Breast epithelium (tissue), 4 donors: ENCODE measurements at regions not wholly inside any gene's neighbourhood (a gene's known extent, or its start where the extent isn't known, plus 50 kb on each side); places are given as distances from the start of the nearest gene placed in this dataset.

Experiments used
- DNase-seq, 2 donors: peaks; one replicate each; pipeline ENCODE4 v3.0.0-alpha.2; 2019; ENCODE audit warnings: low spot score in 2 of 2
- H3K27ac ChIP-seq, 2 donors: fragments of 200-600 bp; sonication (generic) in 1 of 2; one replicate each; pipeline ENCODE4 v1.5.1; 2016 to 2019; ENCODE audit warnings: mild to moderate bottlenecking in 1 of 2
- H3K27me3 ChIP-seq, 2 donors: fragments of 200-600 bp; sonication (generic) in 1 of 2; one replicate each; pipeline versions ENCODE4 v1.5.1 to v1.6.0; 2017 to 2019; ENCODE audit warnings: control low read depth in 1 of 2, mild to moderate bottlenecking in 1 of 2
- H3K36me3 ChIP-seq: fragments of 200-600 bp; one replicate; pipeline ENCODE4 v1.5.1; 2019
- H3K4me1 ChIP-seq, 2 donors: fragments of 200-600 bp; sonication (generic); one replicate each; pipeline ENCODE4 v1.5.1; 2016 to 2019; ENCODE audit warnings: control low read depth in 1 of 2
- H3K4me3 ChIP-seq, 3 donors: fragments of 200-600 bp; sonication (generic); 1 replicate in 2 of 3; 2 replicates in 1 of 3; pipeline ENCODE4 v1.5.1; 2016 to 2019; ENCODE audit warnings: mild to moderate bottlenecking in 3 of 3, moderate library complexity in 2 of 3
- H3K9me3 ChIP-seq, 2 donors: fragments of 200-600 bp; sonication (generic) in 1 of 2; one replicate each; pipeline ENCODE4 v1.5.1; 2016 to 2019; ENCODE audit warnings: control low read depth in 1 of 2
- CTCF ChIP-seq, 3 donors: fragments of 450-650 bp; IDR thresholded peaks; one replicate each; pipeline ENCODE4 v1.5.1; 2016 to 2017; ENCODE audit warnings: antibody characterized with exemption in 3 of 3, mild to moderate bottlenecking in 3 of 3, moderate library complexity in 3 of 3
- POLR2A ChIP-seq: fragments of 450-650 bp; IDR thresholded peaks from one replicate; pipeline ENCODE4 v1.6.1; 2016; ENCODE audit warnings: antibody characterized with exemption, mild to moderate bottlenecking, moderate library complexity
- POLR2AphosphoS5 ChIP-seq, 3 donors: sonication (generic); formaldehyde crosslinking; IDR thresholded peaks; one replicate each; pipeline ENCODE4 v1.6.1; 2017; ENCODE audit warnings: antibody characterized with exemption in 3 of 3
- intact Hi-C: fragments of 100-400 bp; cut with DNase I; formaldehyde crosslinking; loops from one replicate; pipeline ENCODE4 v1.15.1; 2023; ENCODE audit warnings: low total_unique reads

GRCh38 chr4:113849771-113850170, 88.2 kb upstream of the CAMK2D start:
- TF ChIP-seq POLR2A (no peak), POLR2AphosphoS5 (IDR thresholded peaks at IDR 0.05) (no peak), CTCF (IDR thresholded peaks at IDR 0.05) (no peak)
- no peak overlapping the region for H3K4me3 ChIP-seq
- H3K27ac ChIP-seq, result no peak overlapping the region
- no peaks in the 10 kb centered on the region for H3K27me3 ChIP-seq
- H3K4me1 ChIP-seq, result no peaks in the 10 kb centered on the region
- intact Hi-C loops, result no loop called here
- H3K36me3 ChIP-seq, result no peaks in the 10 kb centered on the region
- DNase-seq, result no peak
- no peaks in the 10 kb centered on the region for H3K9me3 ChIP-seq

- Histone ChIP-seq H3K27me3 (no peaks in the 10 kb centered on the region), H3K36me3 (no peaks in the 10 kb centered on the region)
- intact Hi-C loops, result no loop called here
Measured at GRCh38 chr4:113847710-113848109, 86.2 kb upstream of the CAMK2D start.

GRCh38 chr4:113846433-113846832, 84.9 kb upstream of the CAMK2D start:
- no peak for TF ChIP-seq POLR2AphosphoS5 (IDR thresholded peaks at IDR 0.05)
- no peak for TF ChIP-seq CTCF (IDR thresholded peaks at IDR 0.05)
- no peak for TF ChIP-seq POLR2A
- Histone ChIP-seq H3K27ac (no peak overlapping the region), H3K36me3 (no peaks in the 10 kb centered on the region), H3K4me1 (no peaks in the 10 kb centered on the region), H3K27me3 (no peaks in the 10 kb centered on the region), H3K9me3 (no peaks in the 10 kb centered on the region), H3K4me3 (no peak overlapping the region)
- intact Hi-C loops, result no loop called here
- no peak for DNase-seq

More at GRCh38 chr4:113847710-113848109, 86.2 kb upstream of the CAMK2D start:
- Histone ChIP-seq H3K9me3 (no peaks in the 10 kb centered on the region), H3K27ac (no peak overlapping the region), H3K4me3 (no peak overlapping the region), H3K4me1 (no peaks in the 10 kb centered on the region)
- DNase-seq, result no peak
- TF ChIP-seq POLR2A (no peak), POLR2AphosphoS5 (IDR thresholded peaks at IDR 0.05) (no peak), CTCF (IDR thresholded peaks at IDR 0.05) (no peak)

GRCh38 chr4:113845138-113845537, 83.6 kb upstream of the CAMK2D start:
- TF ChIP-seq POLR2AphosphoS5 (IDR thresholded peaks at IDR 0.05), result no peak
- TF ChIP-seq CTCF (IDR thresholded peaks at IDR 0.05), result no peak
- no peak for TF ChIP-seq POLR2A
- Histone ChIP-seq H3K36me3 (no peaks in the 10 kb centered on the region), H3K27ac (no peak overlapping the region), H3K4me3 (no peak overlapping the region), H3K9me3 (no peaks in the 10 kb centered on the region), H3K27me3 (no peaks in the 10 kb centered on the region), H3K4me1 (no peaks in the 10 kb centered on the region)
- no peak for DNase-seq
- intact Hi-C loops, result no loop called here

GRCh38 chr4:113844369-113844768, 82.8 kb upstream of the CAMK2D start:
- no peak for TF ChIP-seq POLR2AphosphoS5 (IDR thresholded peaks at IDR 0.05)
- no peak for TF ChIP-seq POLR2A
- TF ChIP-seq CTCF (IDR thresholded peaks at IDR 0.05), result no peak
- Histone ChIP-seq H3K4me1 (no peaks in the 10 kb centered on the region), H3K4me3 (no peak overlapping the region), H3K36me3 (no peaks in the 10 kb centered on the region), H3K9me3 (no peaks in the 10 kb centered on the region), H3K27ac (no peak overlapping the region), H3K27me3 (no peaks in the 10 kb centered on the region)
- intact Hi-C loops, result no loop called here
- DNase-seq, result no peak
